ENCODE measurements at regions not wholly inside any gene's neighbourhood (a gene's known extent, or its start where the extent isn't known, plus 50 kb on each side); places are given as distances from the start of the nearest gene placed in this dataset.

DNA sequence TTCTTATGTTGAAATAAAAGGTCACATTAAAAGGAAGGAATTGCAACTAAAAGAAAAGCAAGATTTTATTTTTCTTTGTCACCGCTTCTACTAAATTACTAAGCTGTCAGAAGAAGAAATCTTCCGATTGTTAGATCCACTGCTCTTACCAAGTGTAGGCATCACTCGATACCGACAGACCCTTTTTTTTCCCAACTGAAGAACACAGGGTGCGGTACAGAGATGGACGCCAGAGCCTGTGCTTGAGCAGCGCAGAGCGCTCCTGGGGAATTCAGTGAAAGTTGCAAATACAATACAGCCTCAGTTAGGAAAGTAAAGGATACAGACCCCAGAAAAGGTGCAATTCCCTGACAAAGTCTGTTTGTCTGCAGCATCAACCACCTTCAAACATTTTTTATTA, 94.9 kb upstream of the WDR17 start:
- DNase-seq (ENCODE audit: extremely low read depth, low read depth) = no peak
- TF ChIP-seq, protein P1, sequence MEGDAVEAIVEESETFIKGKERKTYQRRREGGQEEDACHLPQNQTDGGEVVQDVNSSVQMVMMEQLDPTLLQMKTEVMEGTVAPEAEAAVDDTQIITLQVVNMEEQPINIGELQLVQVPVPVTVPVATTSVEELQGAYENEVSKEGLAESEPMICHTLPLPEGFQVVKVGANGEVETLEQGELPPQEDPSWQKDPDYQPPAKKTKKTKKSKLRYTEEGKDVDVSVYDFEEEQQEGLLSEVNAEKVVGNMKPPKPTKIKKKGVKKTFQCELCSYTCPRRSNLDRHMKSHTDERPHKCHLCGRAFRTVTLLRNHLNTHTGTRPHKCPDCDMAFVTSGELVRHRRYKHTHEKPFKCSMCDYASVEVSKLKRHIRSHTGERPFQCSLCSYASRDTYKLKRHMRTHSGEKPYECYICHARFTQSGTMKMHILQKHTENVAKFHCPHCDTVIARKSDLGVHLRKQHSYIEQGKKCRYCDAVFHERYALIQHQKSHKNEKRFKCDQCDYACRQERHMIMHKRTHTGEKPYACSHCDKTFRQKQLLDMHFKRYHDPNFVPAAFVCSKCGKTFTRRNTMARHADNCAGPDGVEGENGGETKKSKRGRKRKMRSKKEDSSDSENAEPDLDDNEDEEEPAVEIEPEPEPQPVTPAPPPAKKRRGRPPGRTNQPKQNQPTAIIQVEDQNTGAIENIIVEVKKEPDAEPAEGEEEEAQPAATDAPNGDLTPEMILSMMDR (IDR thresholded peaks at IDR 0.05; ENCODE audit: low read depth, low read length) = no peak

DNA sequence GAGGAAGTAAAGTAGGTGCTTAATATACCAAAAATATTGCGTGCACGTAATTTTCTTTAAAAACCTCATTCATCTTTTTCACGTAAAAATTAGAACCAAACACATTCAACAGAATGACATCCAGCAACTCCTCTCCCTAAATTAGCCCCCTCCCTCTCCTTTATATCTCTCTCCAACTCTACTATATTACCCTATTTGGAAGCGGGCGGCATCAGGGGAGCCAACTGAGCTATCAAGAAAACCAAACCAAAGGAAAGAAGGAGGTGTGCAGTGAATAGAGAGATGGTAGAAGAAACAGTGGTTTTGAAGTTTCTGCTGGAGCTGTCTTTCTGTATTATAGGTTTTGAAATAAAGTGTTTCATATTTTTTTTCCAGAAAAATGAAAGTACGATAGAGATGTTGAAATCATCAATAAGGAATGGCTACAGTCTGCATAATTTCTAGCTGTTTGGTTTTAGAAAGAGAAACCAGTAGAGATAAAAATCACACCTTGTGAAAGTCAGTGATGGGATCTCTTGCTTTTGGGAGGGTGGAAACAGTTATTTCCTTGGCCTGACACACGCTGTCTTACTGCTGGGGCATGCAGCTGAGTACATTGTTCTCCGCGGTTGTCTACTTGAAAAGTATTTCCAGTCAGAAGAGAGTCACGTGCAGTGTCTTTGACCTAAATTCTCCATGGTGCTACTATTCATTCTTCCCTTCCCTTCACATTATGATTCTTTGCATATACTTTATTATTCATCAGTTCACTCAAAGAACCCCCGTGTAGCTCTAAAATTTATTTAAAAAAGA, 94.1 kb upstream of the WDR17 start:
- DNase-seq (ENCODE audit: extremely low read depth, low read depth) = no peak
- TF ChIP-seq, protein P1 (IDR thresholded peaks at IDR 0.05; ENCODE audit: low read depth, low read length) = no peak

DNA sequence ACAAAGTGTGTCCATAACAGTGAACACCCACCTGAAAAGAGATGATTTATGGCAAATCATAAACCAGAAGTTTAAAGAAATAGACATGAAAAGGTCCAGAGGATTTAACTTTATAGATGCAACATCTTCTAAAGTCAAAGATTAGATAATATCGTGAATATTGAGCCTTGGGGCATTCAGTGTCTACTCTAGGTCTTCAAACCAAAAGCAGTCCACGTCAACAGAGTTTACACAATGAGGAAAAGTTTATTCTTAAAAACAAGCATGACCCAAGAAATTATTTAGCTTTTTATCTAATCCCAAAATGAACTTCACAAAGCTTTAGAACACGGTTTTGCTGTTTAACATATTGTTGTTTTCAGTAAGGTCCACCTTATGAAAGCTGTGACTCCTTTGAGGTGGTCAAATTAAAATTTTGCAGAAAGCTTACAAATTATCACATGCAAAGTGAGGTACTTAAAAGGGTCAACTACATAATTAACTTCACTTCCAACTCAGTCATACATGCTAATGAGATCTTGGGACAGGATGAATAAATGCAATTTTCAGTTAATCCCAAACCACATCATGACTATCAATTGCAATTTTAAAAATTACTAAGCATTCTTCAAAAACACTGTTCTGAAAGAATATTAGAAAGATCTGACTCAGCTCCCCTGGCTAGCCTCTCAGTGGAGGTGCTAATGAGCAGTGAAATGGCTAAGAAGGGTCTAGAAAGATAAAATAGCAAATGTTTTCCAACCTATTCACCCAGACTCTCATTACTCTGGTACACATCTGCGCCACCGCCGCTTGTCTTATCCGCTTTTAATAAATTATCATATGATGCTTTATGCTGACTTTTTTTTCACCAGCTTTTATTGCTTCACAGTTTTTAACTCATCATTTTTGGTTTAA, 92.4 kb upstream of the WDR17 start:
- TF ChIP-seq, protein P1 (IDR thresholded peaks at IDR 0.05; ENCODE audit: low read depth, low read length) = no peak
- no peak for DNase-seq (ENCODE audit: extremely low read depth, low read depth)

DNA sequence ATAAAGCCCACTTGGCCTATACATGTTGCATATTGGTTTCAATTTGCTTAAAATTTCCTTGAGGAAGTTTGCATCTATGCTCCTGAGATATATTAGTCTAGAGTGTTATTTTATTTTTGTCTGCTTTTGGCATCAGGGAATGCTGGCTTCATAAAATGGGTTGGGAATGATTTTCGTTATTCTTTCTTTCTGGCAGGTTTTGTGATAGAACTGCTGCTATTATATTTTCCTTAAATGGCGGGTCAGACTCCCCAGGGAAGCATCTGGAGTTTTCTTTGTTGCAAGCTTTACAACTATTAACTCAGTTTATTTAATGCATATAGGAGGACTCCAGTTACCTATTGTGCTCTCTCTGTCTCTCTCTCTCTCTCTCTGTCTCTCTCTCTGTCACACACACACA, 82.0 kb upstream of the WDR17 start:
- DNase-seq (ENCODE audit: extremely low read depth, low read depth) = no peak
- TF ChIP-seq, protein P1 (IDR thresholded peaks at IDR 0.05; ENCODE audit: low read depth, low read length) = no peak

DNA sequence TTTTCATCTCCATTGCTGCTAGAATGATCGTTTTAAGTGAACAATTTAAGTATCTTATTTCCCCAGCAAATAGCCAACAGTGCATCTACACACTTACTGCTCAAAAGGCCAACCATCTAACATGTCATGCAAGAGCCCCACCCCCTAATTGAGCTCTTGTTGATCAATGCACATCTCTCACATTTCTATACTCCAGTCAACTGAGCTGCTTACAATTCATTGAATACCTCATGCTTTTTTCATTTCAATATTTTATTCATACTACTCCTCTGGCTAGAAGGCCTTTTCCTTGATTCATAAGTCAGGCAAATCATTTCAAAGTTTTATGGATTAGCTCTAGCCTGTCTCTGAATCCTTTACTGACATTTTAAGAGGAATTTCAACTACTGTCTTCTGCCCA, 79.0 kb upstream of the WDR17 start:
- TF ChIP-seq, protein P1 (IDR thresholded peaks at IDR 0.05; ENCODE audit: low read depth, low read length) = no peak
- DNase-seq (ENCODE audit: extremely low read depth, low read depth) = no peak

DNA sequence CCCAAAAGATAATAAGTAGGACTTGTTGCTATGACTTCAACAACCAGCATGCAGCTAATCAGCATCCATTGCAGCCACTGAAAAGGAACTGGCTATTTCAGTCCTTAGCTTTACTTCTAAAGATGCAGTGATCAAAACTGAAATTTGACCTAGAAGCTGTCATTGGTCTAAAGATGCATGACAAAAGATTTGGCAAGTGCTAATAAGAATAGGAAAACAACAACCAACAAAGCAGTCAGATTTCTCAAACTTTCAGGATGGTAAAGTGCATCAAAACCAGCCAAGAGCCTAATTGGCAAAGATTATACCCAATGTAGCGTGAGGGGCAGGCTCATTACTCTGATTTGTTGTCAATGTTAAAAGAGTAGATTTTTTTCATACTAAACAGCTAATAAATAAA, 77.1 kb upstream of the WDR17 start:
- no peak for DNase-seq (ENCODE audit: extremely low read depth, low read depth)
- TF ChIP-seq, protein P1 (IDR thresholded peaks at IDR 0.05; ENCODE audit: low read depth, low read length) = no peak

DNA sequence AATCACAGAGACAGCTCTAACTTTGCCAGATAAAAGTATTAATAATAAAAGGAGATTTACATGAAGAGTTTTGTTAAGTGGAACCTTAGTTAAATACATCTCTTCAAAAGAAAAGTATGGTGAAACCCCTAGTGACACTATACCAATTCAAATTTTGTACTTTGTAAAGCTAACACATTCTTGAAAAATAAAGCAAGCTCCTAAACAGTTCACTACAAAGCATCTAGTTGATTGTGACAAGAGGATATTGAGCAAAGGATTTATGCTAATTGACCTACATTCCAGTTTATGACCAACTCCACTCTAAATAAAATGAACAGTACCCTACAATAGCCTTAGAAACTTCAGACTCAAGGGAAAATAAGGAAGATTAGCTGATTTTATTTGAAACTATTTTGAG, 69.4 kb upstream of the WDR17 start:
- TF ChIP-seq, protein P1 (IDR thresholded peaks at IDR 0.05; ENCODE audit: low read depth, low read length) = no peak
- no peak for DNase-seq (ENCODE audit: extremely low read depth, low read depth)
